ENCODE measurements at regions not wholly inside any gene's neighbourhood (a gene's known extent, or its start where the extent isn't known, plus 50 kb on each side); places are given as distances from the start of the nearest gene placed in this dataset.

DNA sequence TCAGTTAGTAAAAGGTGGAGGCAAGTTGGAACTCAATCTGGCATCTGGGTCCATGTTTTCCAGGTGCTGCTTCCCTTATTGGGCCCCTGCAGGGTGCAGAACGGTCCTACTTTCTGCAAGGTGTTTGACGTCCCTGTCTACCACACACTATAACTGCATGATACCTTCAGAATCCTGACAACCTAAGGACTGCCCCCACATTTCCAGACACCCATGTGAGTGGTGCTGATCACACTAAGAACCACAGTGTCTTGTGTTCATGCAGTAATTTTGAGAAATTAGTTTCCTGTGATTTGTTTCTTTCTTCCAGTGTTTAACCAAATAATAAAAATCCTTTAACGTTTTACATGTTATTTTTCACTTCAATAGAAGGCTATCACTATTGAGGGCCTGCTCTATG lies 121.1 kb upstream of the MDM1 start:
- H3K9me3 ChIP-seq (replicated peaks; ENCODE audit: low read length): no peaks in the 10 kb centered on the region
- H3K4me1 ChIP-seq (ENCODE audit: control insufficient read depth, insufficient read depth, low read length): peaks cover 21% of the 10 kb centered on the region
- H3K27me3 ChIP-seq (ENCODE audit: control insufficient read depth, insufficient read depth, low read length): no peaks in the 10 kb centered on the region
- no peaks in the 10 kb centered on the region for H3K36me3 ChIP-seq (ENCODE audit: insufficient read depth, low read length)
- H3K9ac ChIP-seq (ENCODE audit: low read depth, low read length): no peak overlapping the region
- no peak overlapping the region for H3K4me2 ChIP-seq (ENCODE audit: low read length)
- H3K4me3 ChIP-seq (ENCODE audit: low read length): no peak overlapping the region

DNA sequence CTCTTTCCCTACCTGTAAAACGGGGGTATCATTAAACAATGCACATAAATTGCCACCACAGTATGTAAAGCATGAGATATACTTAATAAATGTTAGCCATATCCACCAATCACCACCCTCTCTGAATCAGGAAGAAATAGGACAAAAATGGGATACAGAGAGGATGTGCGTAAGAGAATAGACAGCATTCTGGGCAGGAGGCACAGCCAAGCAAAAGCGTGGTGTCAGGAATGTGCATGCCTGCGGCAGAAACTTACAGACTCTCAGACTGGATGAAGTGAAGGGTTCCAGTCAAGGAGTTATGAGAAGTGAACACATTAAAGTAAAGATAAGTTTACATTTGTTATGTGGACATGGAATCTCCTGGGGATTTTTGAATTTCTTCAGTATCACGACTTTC lies 121.7 kb upstream of the MDM1 start:
- Histone ChIP-seq H3K4me1 (ENCODE audit: control insufficient read depth, insufficient read depth, low read length) (peaks cover 21% of the 10 kb centered on the region), H3K9me3 (replicated peaks; ENCODE audit: low read length) (no peaks in the 10 kb centered on the region), H3K4me2 (ENCODE audit: low read length) (no peak overlapping the region)

DNA sequence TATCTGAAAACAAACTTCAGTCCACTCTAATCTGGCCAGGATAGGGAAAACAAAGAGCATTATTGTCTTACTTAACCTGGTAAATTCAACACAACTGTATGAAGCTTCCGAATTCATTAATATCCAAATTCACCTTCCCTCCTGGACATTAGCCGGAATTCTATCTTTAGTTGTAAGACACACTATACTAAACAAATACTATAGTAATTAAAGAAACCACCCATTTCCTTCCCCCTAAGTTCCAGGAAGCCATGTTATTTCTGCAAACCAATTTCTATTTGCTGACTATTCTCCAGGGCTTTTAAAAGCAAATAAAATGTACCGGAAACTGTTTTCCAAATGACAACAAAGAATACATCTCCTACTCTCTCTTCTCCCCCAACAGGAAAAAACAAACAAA lies 122.7 kb upstream of the MDM1 start:
- no peaks in the 10 kb centered on the region for H3K36me3 ChIP-seq (ENCODE audit: insufficient read depth, low read length)
- H3K9ac ChIP-seq (ENCODE audit: low read depth, low read length): no peak overlapping the region
- no peaks in the 10 kb centered on the region for H3K9me3 ChIP-seq (replicated peaks; ENCODE audit: low read length)
- H3K4me3 ChIP-seq (ENCODE audit: low read length): no peak overlapping the region
- no peaks in the 10 kb centered on the region for H3K27me3 ChIP-seq (ENCODE audit: control insufficient read depth, insufficient read depth, low read length)
- peaks cover 21% of the 10 kb centered on the region for H3K4me1 ChIP-seq (ENCODE audit: control insufficient read depth, insufficient read depth, low read length)
- H3K4me2 ChIP-seq (ENCODE audit: low read length): no peak overlapping the region

More for the DNA sequence above, 121.7 kb upstream of the MDM1 start:
- Histone ChIP-seq H3K9ac (ENCODE audit: low read depth, low read length) (no peak overlapping the region), H3K4me3 (ENCODE audit: low read length) (no peak overlapping the region), H3K27me3 (ENCODE audit: control insufficient read depth, insufficient read depth, low read length) (no peaks in the 10 kb centered on the region), H3K36me3 (ENCODE audit: insufficient read depth, low read length) (no peaks in the 10 kb centered on the region)

DNA sequence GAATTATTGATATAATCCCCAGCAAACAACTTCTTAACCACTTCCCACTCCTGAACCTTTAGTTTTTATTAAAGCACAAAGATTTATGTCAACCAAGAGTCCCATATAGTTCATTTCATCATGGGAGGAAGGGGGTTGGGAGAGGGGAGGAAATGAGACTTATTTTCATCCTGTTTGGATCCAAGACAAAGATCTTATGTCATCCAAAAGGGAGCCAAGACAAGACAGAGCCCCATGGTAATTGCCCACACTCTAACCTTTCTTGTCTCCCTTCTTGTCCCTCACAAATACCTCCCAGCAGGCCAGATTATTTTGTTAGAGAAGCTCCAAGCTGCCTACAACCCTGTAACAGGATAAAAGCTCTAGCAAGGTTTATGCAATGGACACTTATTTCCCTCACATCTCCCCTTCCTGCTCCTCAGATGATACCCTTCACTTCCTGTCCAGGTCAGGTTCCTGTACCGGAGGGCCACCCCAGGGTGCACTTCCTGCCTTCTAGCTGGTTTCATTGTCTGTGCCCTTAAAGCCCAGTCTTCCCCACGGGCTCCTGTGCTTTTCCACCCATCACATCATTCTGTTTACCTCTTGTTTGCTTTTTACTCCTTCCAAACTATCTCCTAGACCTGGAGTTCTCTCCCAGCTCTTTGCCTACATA lies 123.7 kb upstream of the MDM1 start:
- Histone ChIP-seq H3K4me1 (ENCODE audit: control insufficient read depth, insufficient read depth, low read length) (peaks cover 21% of the 10 kb centered on the region), H3K4me2 (ENCODE audit: low read length) (no peak overlapping the region), H3K9ac (ENCODE audit: low read depth, low read length) (no peak overlapping the region), H3K4me3 (ENCODE audit: low read length) (no peak overlapping the region), H3K36me3 (ENCODE audit: insufficient read depth, low read length) (no peaks in the 10 kb centered on the region), H3K27me3 (ENCODE audit: control insufficient read depth, insufficient read depth, low read length) (no peaks in the 10 kb centered on the region), H3K9me3 (replicated peaks; ENCODE audit: low read length) (no peaks in the 10 kb centered on the region)

DNA sequence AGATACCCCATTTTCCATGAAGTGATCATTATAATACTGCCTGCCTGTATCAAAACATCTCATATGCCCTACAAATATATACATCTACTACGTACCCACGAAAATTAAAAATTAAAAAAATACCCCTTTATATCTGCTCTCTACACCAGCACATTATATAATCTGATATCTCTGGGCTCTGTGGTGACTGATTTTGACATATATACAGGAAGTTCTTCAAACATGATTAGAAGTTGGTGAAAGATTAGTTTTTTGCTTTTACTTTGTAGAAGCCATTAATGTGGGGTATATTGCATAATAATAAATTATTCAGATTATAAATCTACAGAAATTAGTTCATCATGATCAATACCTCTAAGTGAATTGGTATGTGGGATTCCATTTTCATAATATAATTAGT lies 126.7 kb upstream of the MDM1 start:
- Histone ChIP-seq H3K4me2 (ENCODE audit: low read length) (no peak overlapping the region), H3K9me3 (replicated peaks; ENCODE audit: low read length) (no peaks in the 10 kb centered on the region), H3K9ac (ENCODE audit: low read depth, low read length) (no peak overlapping the region), H3K36me3 (ENCODE audit: insufficient read depth, low read length) (no peaks in the 10 kb centered on the region), H3K4me3 (ENCODE audit: low read length) (no peak overlapping the region), H3K4me1 (ENCODE audit: control insufficient read depth, insufficient read depth, low read length) (peaks cover 10% of the 10 kb centered on the region), H3K27me3 (ENCODE audit: control insufficient read depth, insufficient read depth, low read length) (no peaks in the 10 kb centered on the region)

DNA sequence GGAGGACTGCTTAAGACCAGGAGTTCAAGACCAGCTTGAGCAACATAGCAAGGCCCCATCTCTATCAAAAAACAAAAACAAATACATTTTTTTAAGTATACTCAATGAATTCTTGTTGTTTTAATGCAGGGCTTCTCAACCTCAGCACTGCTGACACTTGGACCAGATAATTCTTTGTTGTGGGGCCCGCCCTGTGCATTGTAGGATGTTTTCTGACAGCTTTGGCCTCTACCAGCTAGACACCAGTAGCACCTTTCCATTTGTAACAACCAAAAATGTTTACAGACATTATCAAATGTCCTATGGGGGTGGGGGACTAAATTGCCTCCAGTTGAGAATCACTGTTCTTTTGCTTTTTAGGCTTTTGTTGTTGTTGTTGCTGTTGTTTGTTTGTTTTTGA lies 128.1 kb upstream of the MDM1 start:
- H3K4me1 ChIP-seq (ENCODE audit: control insufficient read depth, insufficient read depth, low read length): peaks cover 8% of the 10 kb centered on the region
- H3K27me3 ChIP-seq (ENCODE audit: control insufficient read depth, insufficient read depth, low read length): no peaks in the 10 kb centered on the region
- H3K36me3 ChIP-seq (ENCODE audit: insufficient read depth, low read length): no peaks in the 10 kb centered on the region
- H3K9me3 ChIP-seq (replicated peaks; ENCODE audit: low read length): no peaks in the 10 kb centered on the region
- no peak overlapping the region for H3K9ac ChIP-seq (ENCODE audit: low read depth, low read length)
- H3K4me2 ChIP-seq (ENCODE audit: low read length): no peak overlapping the region
- H3K4me3 ChIP-seq (ENCODE audit: low read length): no peak overlapping the region

DNA sequence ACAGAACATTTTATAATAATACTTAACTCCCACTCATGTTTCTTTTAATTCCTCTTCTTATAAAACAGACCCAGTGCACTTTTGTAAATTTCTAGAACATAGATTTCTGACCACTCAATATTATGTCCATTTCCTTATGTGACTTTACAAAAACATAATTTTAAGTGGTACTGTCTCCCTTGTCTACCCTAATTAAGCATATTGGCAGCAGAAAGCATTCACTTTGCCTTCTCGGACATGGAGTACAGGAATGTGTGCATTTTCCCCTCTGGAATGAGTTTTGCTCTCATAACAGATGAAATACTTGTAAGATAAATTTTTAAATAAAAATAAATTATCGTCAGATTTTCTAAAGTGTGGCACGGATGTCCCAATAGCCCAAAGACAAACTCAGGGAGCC lies 129.5 kb upstream of the MDM1 start:
- H3K27me3 ChIP-seq (ENCODE audit: control insufficient read depth, insufficient read depth, low read length): no peaks in the 10 kb centered on the region
- H3K9me3 ChIP-seq (replicated peaks; ENCODE audit: low read length): no peaks in the 10 kb centered on the region
- H3K36me3 ChIP-seq (ENCODE audit: insufficient read depth, low read length): no peaks in the 10 kb centered on the region
- no peak overlapping the region for H3K9ac ChIP-seq (ENCODE audit: low read depth, low read length)
- H3K4me1 ChIP-seq (ENCODE audit: control insufficient read depth, insufficient read depth, low read length): no peaks in the 10 kb centered on the region
- H3K4me2 ChIP-seq (ENCODE audit: low read length): no peak overlapping the region
- H3K4me3 ChIP-seq (ENCODE audit: low read length): no peak overlapping the region

DNA sequence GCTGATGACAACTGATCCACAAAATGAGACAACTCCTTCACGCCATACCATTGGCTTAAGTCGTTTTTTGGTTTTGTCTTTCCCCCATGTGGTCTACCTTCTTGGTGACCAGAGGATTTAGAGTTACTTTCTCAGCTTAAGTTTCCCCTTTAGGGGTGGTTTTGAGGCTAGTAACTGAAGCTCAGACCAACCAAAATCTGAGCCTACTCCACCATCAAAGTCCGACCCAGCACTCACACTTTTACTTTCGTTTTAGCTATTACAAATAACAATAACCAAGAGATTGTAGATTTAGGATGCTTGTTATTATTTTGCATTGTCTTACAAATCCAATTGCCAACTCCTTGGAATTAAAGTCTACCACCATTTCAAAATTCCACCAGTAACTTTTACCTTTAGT lies 130.6 kb upstream of the MDM1 start:
- Histone ChIP-seq H3K27me3 (ENCODE audit: control insufficient read depth, insufficient read depth, low read length) (no peaks in the 10 kb centered on the region), H3K4me3 (ENCODE audit: low read length) (no peak overlapping the region), H3K36me3 (ENCODE audit: insufficient read depth, low read length) (no peaks in the 10 kb centered on the region), H3K4me1 (ENCODE audit: control insufficient read depth, insufficient read depth, low read length) (no peaks in the 10 kb centered on the region), H3K9me3 (replicated peaks; ENCODE audit: low read length) (no peaks in the 10 kb centered on the region), H3K4me2 (ENCODE audit: low read length) (no peak overlapping the region), H3K9ac (ENCODE audit: low read depth, low read length) (no peak overlapping the region)

DNA sequence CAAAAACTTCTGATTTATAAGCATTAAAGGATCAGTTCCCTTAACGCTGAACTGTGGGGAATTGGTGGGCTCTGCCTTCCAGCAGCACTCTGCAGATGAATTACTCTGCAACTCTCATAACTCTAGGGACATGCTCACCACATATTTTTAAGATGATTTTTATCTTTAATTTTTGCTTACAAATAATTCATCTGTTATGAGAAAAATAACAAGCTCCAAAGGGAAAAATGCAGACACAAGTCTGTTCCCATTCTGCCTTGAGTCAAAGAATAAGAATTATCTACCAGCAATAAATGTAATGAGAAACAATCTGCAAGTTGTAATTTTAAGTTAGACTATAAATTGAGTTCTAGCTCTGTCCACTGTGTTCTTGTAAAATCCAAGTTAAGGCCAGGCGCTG lies 133.1 kb upstream of the MDM1 start:
- H3K4me1 ChIP-seq (ENCODE audit: control insufficient read depth, insufficient read depth, low read length): no peaks in the 10 kb centered on the region
- no peak overlapping the region for H3K4me2 ChIP-seq (ENCODE audit: low read length)
- no peak overlapping the region for H3K9ac ChIP-seq (ENCODE audit: low read depth, low read length)
- H3K4me3 ChIP-seq (ENCODE audit: low read length): no peak overlapping the region
- no peaks in the 10 kb centered on the region for H3K27me3 ChIP-seq (ENCODE audit: control insufficient read depth, insufficient read depth, low read length)
- no peaks in the 10 kb centered on the region for H3K9me3 ChIP-seq (replicated peaks; ENCODE audit: low read length)
- no peaks in the 10 kb centered on the region for H3K36me3 ChIP-seq (ENCODE audit: insufficient read depth, low read length)

DNA sequence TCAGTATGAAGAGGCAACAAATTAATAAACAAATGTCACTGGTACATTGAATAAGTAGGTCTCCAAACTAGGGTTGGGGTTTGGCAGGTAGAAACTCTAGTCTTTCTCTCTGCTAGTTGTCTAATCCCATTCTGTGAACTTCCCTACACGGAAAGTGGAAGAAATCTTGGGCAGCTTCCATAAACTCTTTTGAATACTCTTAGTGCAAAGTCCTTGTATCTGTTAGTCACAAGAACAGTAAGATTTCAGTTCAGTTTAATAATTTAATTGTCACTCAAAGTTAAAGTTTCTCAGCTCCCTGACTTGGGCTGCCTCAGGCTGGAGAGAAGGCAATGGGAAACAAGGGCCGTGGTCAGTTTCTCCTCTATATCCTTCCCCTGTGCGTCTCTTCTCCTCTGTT lies 135.4 kb upstream of the MDM1 start:
- Histone ChIP-seq H3K4me2 (ENCODE audit: low read length) (no peak overlapping the region), H3K9me3 (replicated peaks; ENCODE audit: low read length) (no peaks in the 10 kb centered on the region), H3K27me3 (ENCODE audit: control insufficient read depth, insufficient read depth, low read length) (no peaks in the 10 kb centered on the region), H3K9ac (ENCODE audit: low read depth, low read length) (no peak overlapping the region), H3K36me3 (ENCODE audit: insufficient read depth, low read length) (no peaks in the 10 kb centered on the region), H3K4me3 (ENCODE audit: low read length) (no peak overlapping the region), H3K4me1 (ENCODE audit: control insufficient read depth, insufficient read depth, low read length) (no peaks in the 10 kb centered on the region)

DNA sequence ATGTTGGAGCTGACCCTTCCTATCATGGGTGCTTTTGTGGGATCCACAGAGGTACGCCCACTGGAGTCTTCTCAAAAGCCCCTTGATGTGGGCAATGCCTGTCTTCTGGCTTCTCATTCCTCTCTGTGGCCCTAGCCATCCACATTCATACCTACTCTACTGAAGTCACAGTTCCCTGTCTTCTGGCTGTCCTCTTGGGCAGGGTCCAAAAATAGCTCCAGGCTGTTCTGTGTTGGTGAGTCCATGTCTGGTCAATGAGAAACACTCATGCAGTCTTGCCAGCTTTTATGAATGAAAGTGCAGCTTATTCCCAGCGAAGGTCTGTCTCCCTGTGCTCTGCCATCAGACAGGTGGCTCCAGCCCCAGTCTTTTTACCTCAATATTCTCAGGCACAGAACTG lies 135.9 kb upstream of the MDM1 start:
- H3K27me3 ChIP-seq (ENCODE audit: control insufficient read depth, insufficient read depth, low read length): no peaks in the 10 kb centered on the region
- no peak overlapping the region for H3K4me3 ChIP-seq (ENCODE audit: low read length)
- H3K9ac ChIP-seq (ENCODE audit: low read depth, low read length): no peak overlapping the region
- H3K4me2 ChIP-seq (ENCODE audit: low read length): no peak overlapping the region
- no peaks in the 10 kb centered on the region for H3K36me3 ChIP-seq (ENCODE audit: insufficient read depth, low read length)
- H3K4me1 ChIP-seq (ENCODE audit: control insufficient read depth, insufficient read depth, low read length): no peaks in the 10 kb centered on the region
- no peaks in the 10 kb centered on the region for H3K9me3 ChIP-seq (replicated peaks; ENCODE audit: low read length)

DNA sequence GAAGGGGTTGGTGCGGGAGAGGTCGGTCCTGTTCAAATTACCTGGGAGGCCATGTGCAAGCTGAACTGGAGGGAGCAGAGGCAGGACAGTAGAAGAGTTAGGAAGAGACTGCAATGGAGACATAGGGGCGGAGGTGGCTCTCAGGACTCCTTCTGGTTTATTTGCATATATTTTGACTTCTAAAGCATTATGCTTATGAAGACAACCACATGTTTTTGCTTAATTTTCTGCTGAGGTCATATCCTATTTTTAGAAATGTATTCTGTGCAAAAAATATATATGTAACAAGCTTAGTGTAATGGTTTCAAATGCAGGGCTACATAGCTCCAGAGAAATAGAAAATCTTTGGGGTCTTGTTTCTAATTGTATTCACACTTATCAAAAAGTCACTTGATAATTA lies 137.0 kb upstream of the MDM1 start:
- Histone ChIP-seq H3K9me3 (replicated peaks; ENCODE audit: low read length) (no peaks in the 10 kb centered on the region), H3K9ac (ENCODE audit: low read depth, low read length) (no peak overlapping the region), H3K4me1 (ENCODE audit: control insufficient read depth, insufficient read depth, low read length) (no peaks in the 10 kb centered on the region), H3K36me3 (ENCODE audit: insufficient read depth, low read length) (no peaks in the 10 kb centered on the region), H3K4me3 (ENCODE audit: low read length) (no peak overlapping the region), H3K27me3 (ENCODE audit: control insufficient read depth, insufficient read depth, low read length) (no peaks in the 10 kb centered on the region), H3K4me2 (ENCODE audit: low read length) (no peak overlapping the region)

Data from skeletal muscle satellite cell (primary cell).